ENCODE measurements at regions not wholly inside any gene's neighbourhood (a gene's known extent, or its start where the extent isn't known, plus 50 kb on each side); places are given as distances from the start of the nearest gene placed in this dataset.

GRCh38 chr1:213772128-213773063, 215.4 kb upstream of the PROX1 start:
- no peak for TF ChIP-seq ZNF274 (IDR thresholded peaks at IDR 0.05; ENCODE audit: low read depth, low read length)
- TF ChIP-seq SUZ12 (IDR thresholded peaks at IDR 0.05; ENCODE audit: extremely low read depth, insufficient read depth, insufficient read length), result no peak
- no peak for TF ChIP-seq YY1 (IDR thresholded peaks at IDR 0.05; ENCODE audit: insufficient read depth, insufficient read length)
